Gastroesophageal sphincter (tissue), 4 donors: ENCODE measurements at regions not wholly inside any gene's neighbourhood (a gene's known extent, or its start where the extent isn't known, plus 50 kb on each side); places are given as distances from the start of the nearest gene placed in this dataset.

Experiments
- ATAC-seq: fragments of 150-250 bp; one replicate; pipeline ENCODE4 v1.9.1; 2016; ENCODE audit warnings: mild to moderate bottlenecking, moderate library complexity
- H3K27ac ChIP-seq, 4 donors: fragments of 200-600 bp; sonication (generic) in 3 of 4; 1 replicate in 3 of 4; 2 replicates in 1 of 4; pipeline ENCODE4 v1.5.1; 2016 to 2019
- H3K27me3 ChIP-seq: fragments of 200-600 bp; sonication (generic); one replicate; pipeline ENCODE4 v1.5.1; 2019
- H3K36me3 ChIP-seq, 2 donors: fragments of 200-600 bp; sonication (generic); one replicate each; pipeline ENCODE4 v1.5.1; 2019; ENCODE audit warnings: control low read depth in 1 of 2
- H3K4me1 ChIP-seq, 3 donors: fragments of 200-600 bp; sonication (generic); 1 replicate in 2 of 3; 2 replicates in 1 of 3; pipeline ENCODE4 v1.5.1; 2016 to 2019; ENCODE audit warnings: control low read depth in 2 of 3
- H3K4me3 ChIP-seq, 2 donors: fragments of 200-600 bp; sonication (generic); one replicate each; pipeline ENCODE4 v1.5.1; 2019; ENCODE audit warnings: mild to moderate bottlenecking in 1 of 2, moderate library complexity in 1 of 2
- H3K9me3 ChIP-seq, 3 donors: fragments of 200-600 bp; sonication (generic); one replicate each; pipeline ENCODE4 v1.5.1; 2017 to 2019; ENCODE audit warnings: control low read depth in 2 of 3
- CTCF ChIP-seq, 4 experiments: fragments of 200-600 bp in 2 of 4; fragments of 450-650 bp in 2 of 4; sonication (generic) in 1 of 4; IDR thresholded peaks; one replicate each; pipeline ENCODE4 v1.5.1; 2017 to 2019; ENCODE audit warnings: antibody characterized with exemption in 4 of 4, mild to moderate bottlenecking in 2 of 4, moderate library complexity in 2 of 4
- EP300 ChIP-seq: sonication (generic); formaldehyde crosslinking; IDR thresholded peaks from one replicate; pipeline ENCODE4 v1.6.1; 2017; ENCODE audit warnings: antibody characterized with exemption, mild to moderate bottlenecking
- POLR2A ChIP-seq, 2 donors: fragments of 450-650 bp; IDR thresholded peaks; one replicate each; pipeline ENCODE4 v1.6.1; 2017; ENCODE audit warnings: antibody characterized with exemption in 2 of 2, mild to moderate bottlenecking in 2 of 2, moderate library complexity in 1 of 2
- POLR2AphosphoS5 ChIP-seq: sonication (generic); formaldehyde crosslinking; IDR thresholded peaks from one replicate; pipeline ENCODE4 v1.6.1; 2017; ENCODE audit warnings: antibody characterized with exemption
- WGBS, 2 donors: methylation state at CpG; one replicate each; pipeline ENCODE4 v1.1.5; 2018; ENCODE audit warnings: low coverage in 1 of 2; 5-methylcytosine and 5-hydroxymethylcytosine counted together

GRCh38 chr1:81588149-81588548 lies 212.6 kb upstream of the ADGRL2 start:
- H3K4me1 ChIP-seq = peaks cover 3 to 27% (median 7%) of the 10 kb centered on the region in 3 donors
- 83 to 100% methylated on average over 1 of the region's 3 CpGs for WGBS, 2 donors
- no peak for ATAC-seq
- H3K9me3 ChIP-seq = no peaks in the 10 kb centered on the region
- no peak overlapping the region for H3K27ac ChIP-seq
- H3K27me3 ChIP-seq = no peaks in the 10 kb centered on the region
- no peaks in the 10 kb centered on the region for H3K36me3 ChIP-seq
- TF ChIP-seq EP300 (no peak), POLR2A (IDR thresholded peaks at IDR 0.05) (no peak), CTCF (IDR thresholded peaks at IDR 0.05) (no peak), POLR2AphosphoS5 (no peak)
- no peak overlapping the region for H3K4me3 ChIP-seq

DNA sequence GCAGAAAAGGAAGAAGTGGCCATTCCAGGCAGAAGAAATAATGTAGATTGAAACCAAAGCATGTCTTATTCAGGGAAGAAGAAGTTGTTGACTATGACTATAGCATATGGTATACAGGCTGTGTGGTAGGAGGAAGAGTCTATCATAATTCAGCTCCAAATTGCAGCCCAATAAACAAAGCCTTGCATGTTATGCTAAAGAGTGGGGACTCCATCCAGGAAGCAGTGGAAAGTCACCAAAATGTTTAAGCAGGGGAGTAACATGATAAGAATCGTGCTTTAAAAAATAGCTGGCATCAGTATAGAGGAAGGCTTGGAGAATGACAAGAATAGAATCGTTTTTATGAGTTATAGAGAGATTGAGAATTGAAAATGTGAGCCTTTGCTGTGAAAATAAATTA lies 213.3 kb upstream of the ADGRL2 start:
- TF ChIP-seq POLR2AphosphoS5 = no peak
- no peak for TF ChIP-seq CTCF (IDR thresholded peaks at IDR 0.05)
- TF ChIP-seq EP300 = no peak
- no peak for TF ChIP-seq POLR2A (IDR thresholded peaks at IDR 0.05)
- Histone ChIP-seq H3K4me3 (no peak overlapping the region), H3K27me3 (no peaks in the 10 kb centered on the region), H3K9me3 (no peaks in the 10 kb centered on the region), H3K27ac (no peak overlapping the region), H3K36me3 (no peaks in the 10 kb centered on the region), H3K4me1 (peaks cover 3 to 34% (median 7%) of the 10 kb centered on the region in 3 donors)
- no peak for ATAC-seq
- 59 to 61% methylated on average over 2 of the region's 2 CpGs for WGBS, 2 donors

DNA sequence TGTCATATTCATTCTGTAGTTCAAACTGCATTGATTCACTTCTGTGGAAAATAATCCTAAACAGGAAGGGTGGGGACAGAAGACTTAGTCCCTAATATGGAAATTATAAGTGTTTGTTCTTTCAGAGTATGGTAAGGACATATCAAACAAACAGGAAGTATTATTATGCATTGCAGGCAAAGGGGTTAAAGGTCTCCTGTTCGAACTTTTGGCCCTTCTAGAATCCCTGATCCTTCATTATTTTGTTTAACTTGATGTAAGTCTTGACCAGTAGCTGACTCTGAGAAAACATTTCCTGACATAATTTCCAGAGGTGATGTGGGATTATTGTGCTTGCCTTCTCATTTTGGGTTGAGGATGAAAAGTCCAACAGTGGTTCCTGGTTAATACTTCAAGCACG lies 215.4 kb upstream of the ADGRL2 start:
- Histone ChIP-seq H3K27me3 (no peaks in the 10 kb centered on the region), H3K9me3 (no peaks in the 10 kb centered on the region), H3K4me3 (no peak overlapping the region), H3K27ac (peak overlapping the region; percentile 56 to 74 (median 68)), H3K4me1 (peaks cover 3 to 40% (median 7%) of the 10 kb centered on the region in 3 donors), H3K36me3 (no peaks in the 10 kb centered on the region)
- WGBS, 2 donors = 76% methylated on average over 2 of the region's 2 CpGs
- TF ChIP-seq CTCF (IDR thresholded peaks at IDR 0.05) (no peak), POLR2A (IDR thresholded peaks at IDR 0.05) (no peak), EP300 (no peak), POLR2AphosphoS5 (no peak)
- no peak for ATAC-seq

GRCh38 chr1:81584398-81584797 lies 216.3 kb upstream of the ADGRL2 start:
- no peaks in the 10 kb centered on the region for H3K9me3 ChIP-seq
- H3K27ac ChIP-seq = peak overlapping the region; percentile 72 to 79 (median 76)
- WGBS, 2 donors = 23 to 27% methylated on average over 6 of the region's 6 CpGs
- TF ChIP-seq CTCF (IDR thresholded peaks at IDR 0.05) = no peak
- peak; percentile 84 for TF ChIP-seq POLR2AphosphoS5
- H3K27me3 ChIP-seq = no peaks in the 10 kb centered on the region
- no peaks in the 10 kb centered on the region for H3K36me3 ChIP-seq
- ATAC-seq = peak; percentile 67
- no peak overlapping the region for H3K4me3 ChIP-seq
- H3K4me1 ChIP-seq = peaks cover 3 to 40% (median 7%) of the 10 kb centered on the region in 3 donors

GRCh38 chr1:81583878-81584277 lies 216.9 kb upstream of the ADGRL2 start:
- no peaks in the 10 kb centered on the region for H3K27me3 ChIP-seq
- H3K4me1 ChIP-seq = peaks cover 3 to 40% (median 7%) of the 10 kb centered on the region in 3 donors
- H3K4me3 ChIP-seq = no peak overlapping the region
- TF ChIP-seq POLR2A (IDR thresholded peaks at IDR 0.05) = no peak
- no peak for TF ChIP-seq CTCF (IDR thresholded peaks at IDR 0.05)
- TF ChIP-seq EP300 = no peak
- WGBS, 2 donors = 31 to 35% methylated on average over 4 of the region's 4 CpGs
- no peaks in the 10 kb centered on the region for H3K9me3 ChIP-seq
- no peaks in the 10 kb centered on the region for H3K36me3 ChIP-seq
- ATAC-seq = no peak
- peak overlapping the region; percentile 72 to 79 (median 76) for H3K27ac ChIP-seq
